IMR-90 (cell line): ENCODE measurements at regions not wholly inside any gene's neighbourhood (a gene's known extent, or its start where the extent isn't known, plus 50 kb on each side); places are given as distances from the start of the nearest gene placed in this dataset.

ENCODE experiments used
- ATAC-seq: fragments of 200-7000 bp; cut with Tn5 transposase; 2 replicates; pipeline ENCODE4 v1.9.1; 2020; ENCODE audit warnings: low read depth, mild to moderate bottlenecking, moderate library complexity
- BruUV-seq: library from RNA; stranded (reverse); fragments of 400-500 nt; replicated peaks from 2 replicates; lab custom pipeline; 2021; lab: Mats Ljungman, UMichigan
- CTCF ChIA-PET: fragments of 300-600 bp; formaldehyde crosslinking; extraction: SDS; loops from one replicate; lab custom pipeline; 2021; ENCODE audit warnings: antibody characterized with exemption; lab: Yijun Ruan, JAX
- POLR2A ChIA-PET: fragments of 300-600 bp; sonication (Branson Sonifier 250); formaldehyde crosslinking; loops from one replicate; lab custom pipeline; 2022; ENCODE audit warnings: antibody characterized with exemption; ENCODE audit not compliant: unreplicated experiment; lab: Charles Lee
- DNase-seq: peaks from one replicate; pipeline ENCODE4 v3.0.0; 2013
- H2AFZ ChIP-seq: replicated peaks from 2 replicates; pipeline ENCODE3; 2013; ENCODE audit warnings: low read length, mild to moderate bottlenecking; ENCODE audit not compliant: poor library complexity
- H2AK5ac ChIP-seq: 2 replicates; pipeline ENCODE4 v1.6.1; 2013; ENCODE audit warnings: low read depth, low read length, inconsistent platforms
- H2AK9ac ChIP-seq: replicated peaks from 2 replicates; pipeline ENCODE3; 2013; ENCODE audit warnings: mild to moderate bottlenecking, low read depth, low read length, moderate library complexity; ENCODE audit not compliant: poor library complexity
- H2BK120ac ChIP-seq: 2 replicates; pipeline ENCODE4 v1.6.1; 2013; ENCODE audit warnings: low read depth, low read length, inconsistent platforms
- H2BK15ac ChIP-seq: 3 replicates; pipeline ENCODE4 v1.6.1; 2013; ENCODE audit warnings: low read depth, low read length, inconsistent platforms
- H2BK20ac ChIP-seq: 2 replicates; pipeline ENCODE4 v1.6.1; 2013; ENCODE audit warnings: low read depth, mild to moderate bottlenecking, inconsistent platforms, low read length, moderate library complexity
- H2BK5ac ChIP-seq: 2 replicates; pipeline ENCODE4 v1.6.1; 2013; ENCODE audit warnings: mild to moderate bottlenecking, low read depth, low read length, inconsistent platforms; ENCODE audit not compliant: poor library complexity, severe bottlenecking
- H3K14ac ChIP-seq: replicated peaks from 2 replicates; pipeline ENCODE4 v1.6.1; 2013; ENCODE audit warnings: low read depth, low read length, inconsistent platforms
- H3K18ac ChIP-seq: 2 replicates; pipeline ENCODE4 v1.6.1; 2013; ENCODE audit warnings: low read depth, low read length, control low read depth
- H3K23ac ChIP-seq: 2 replicates; pipeline ENCODE4 v1.6.1; 2013; ENCODE audit warnings: low read depth, low read length, inconsistent platforms
- H3K27ac ChIP-seq: 2 replicates; pipeline ENCODE4 v1.5.1; 2013; ENCODE audit warnings: mild to moderate bottlenecking, control low read depth, low read length; ENCODE audit not compliant: insufficient read depth
- H3K27me3 ChIP-seq: 2 replicates; pipeline ENCODE4 v1.6.1; 2013; ENCODE audit warnings: low read length; ENCODE audit not compliant: control insufficient read depth, insufficient read depth
- H3K36me3 ChIP-seq: 2 replicates; pipeline ENCODE4 v1.6.1; 2013; ENCODE audit warnings: low read length, mixed read lengths; ENCODE audit not compliant: control insufficient read depth, insufficient read depth
- H3K4ac ChIP-seq: 2 replicates; pipeline ENCODE4 v1.6.1; 2013; ENCODE audit warnings: low read depth, low read length, inconsistent platforms
- H3K4me1 ChIP-seq: 2 replicates; pipeline ENCODE4 v1.6.1; 2013; ENCODE audit warnings: low read length, mixed read lengths; ENCODE audit not compliant: control insufficient read depth, insufficient read depth
- H3K4me2 ChIP-seq: 2 replicates; pipeline ENCODE4 v1.6.1; 2013; ENCODE audit warnings: low read depth, mild to moderate bottlenecking, control low read depth, low read length, moderate library complexity
- H3K4me3 ChIP-seq: 2 replicates; pipeline ENCODE4 v1.5.1; 2013; ENCODE audit warnings: low read depth, mild to moderate bottlenecking, control low read depth, low read length, moderate library complexity; ENCODE audit not compliant: insufficient read depth
- H3K56ac ChIP-seq: 2 replicates; pipeline ENCODE4 v1.6.1; 2013; ENCODE audit warnings: low read length, inconsistent platforms; ENCODE audit not compliant: insufficient read depth; ENCODE audit errors: extremely low read depth
- H3K79me1 ChIP-seq, 2 experiments: 2 replicates each; pipeline ENCODE4 v1.6.1; 2013; ENCODE audit warnings: low read length in 2 of 2, inconsistent platforms in 1 of 2, low read depth in 1 of 2
- H3K9ac ChIP-seq: 2 replicates; pipeline ENCODE4 v1.6.1; 2013; ENCODE audit warnings: low read depth, low read length, control low read depth
- H3K9me1 ChIP-seq: 2 replicates; pipeline ENCODE4 v1.6.1; 2013; ENCODE audit warnings: low read length, inconsistent platforms; ENCODE audit not compliant: insufficient read depth
- H3K9me3 ChIP-seq: 2 replicates; pipeline ENCODE4 v1.6.1; 2013; ENCODE audit warnings: low read length; ENCODE audit not compliant: control insufficient read depth, insufficient read depth
- H4K20me1 ChIP-seq: 2 replicates; pipeline ENCODE4 v1.6.1; 2013; ENCODE audit warnings: low read length, inconsistent platforms; ENCODE audit not compliant: insufficient read depth
- H4K5ac ChIP-seq: 2 replicates; pipeline ENCODE4 v1.6.1; 2013; ENCODE audit warnings: mild to moderate bottlenecking, low read depth, low read length, control low read depth
- H4K8ac ChIP-seq, 2 experiments: 2 replicates each; pipeline ENCODE4 v1.6.1; 2013; ENCODE audit warnings: low read depth in 2 of 2, low read length in 2 of 2, control low read depth in 1 of 2, inconsistent platforms in 1 of 2
- H4K91ac ChIP-seq: 2 replicates; pipeline ENCODE4 v1.6.1; 2013; ENCODE audit warnings: low read depth, low read length, inconsistent platforms; ENCODE audit not compliant: insufficient read depth
- ELK1 ChIP-seq: fragments of 150-350 bp; IDR thresholded peaks from 2 replicates; pipeline ENCODE4 v1.6.1; 2016; ENCODE audit warnings: low read depth, mild to moderate bottlenecking, low read length, moderate library complexity, borderline replicate concordance
- MXI1 ChIP-seq: IDR thresholded peaks from 2 replicates; pipeline ENCODE4 v1.6.1; 2012; ENCODE audit warnings: low read depth, mild to moderate bottlenecking, low read length, moderate library complexity, borderline replicate concordance
- WGBS, 2 experiments: methylation state at CpG; one replicate each; pipeline versions ENCODE4 v1.1.5 to v1.1.7; 2013; ENCODE audit warnings: missing lambda C conversion rate in 2 of 2; ENCODE audit not compliant: insufficient read length in 1 of 2; ENCODE audit errors: extremely low coverage in 2 of 2; 5-methylcytosine and 5-hydroxymethylcytosine counted together
- dilution Hi-C: fragments of 300-500 bp; cut with HindIII; formaldehyde crosslinking; loops from one replicate; pipeline ENCODE4 v1.14.3; 2018; ENCODE audit warnings: low sequenced_read_pairs; ENCODE audit not compliant: unreplicated experiment
- in situ Hi-C: fragments of 300-500 bp; cut with MboI; formaldehyde crosslinking; loops from 3 replicates; pipeline ENCODE4 v1.14.3; 2019; ENCODE audit warnings: low sequenced_read_pairs, inconsistent platforms, mixed read lengths
- intact Hi-C: fragments of 100-400 bp; cut with micrococcal nuclease; formaldehyde crosslinking; loops from 2 replicates; pipeline ENCODE4 v1.10.0; 2022

GRCh38 chr5:4520559-4520958, 619.6 kb upstream of the ADAMTS16 start:
- Histone ChIP-seq H2BK15ac (no peak overlapping the region), H3K4ac (no peak overlapping the region), H2AK5ac (no peak overlapping the region), H2AFZ (no peak overlapping the region), H3K4me2 (no peak overlapping the region), H2BK5ac (no peak overlapping the region), H2AK9ac (no peak overlapping the region), H3K4me3 (no peak overlapping the region), H3K36me3 (no peaks in the 10 kb centered on the region), H2BK20ac (no peak overlapping the region), H3K18ac (no peak overlapping the region), H4K5ac (no peak overlapping the region), H3K27ac (no peak overlapping the region), H4K91ac (no peak overlapping the region), H4K8ac (no peak overlapping the region), H3K56ac (no peak overlapping the region), H3K9me3 (peaks cover 13% of the 10 kb centered on the region; the same call in 1 of the 2 replicates), H3K27me3 (no peaks in the 10 kb centered on the region), H3K23ac (no peak overlapping the region), H3K79me1 (no peaks in the 10 kb centered on the region), H3K14ac (no peak overlapping the region), H3K4me1 (no peaks in the 10 kb centered on the region), H4K20me1 (no peaks in the 10 kb centered on the region), H2BK120ac (no peak overlapping the region), H3K9ac (no peak overlapping the region), H3K9me1 (no peaks in the 10 kb centered on the region)
- intact Hi-C loops (no loop called here), in situ Hi-C loops (no loop called here), dilution Hi-C loops (no loop called here)
- BruUV-seq, result no TSS peak
- TF ChIP-seq MXI1, result no peak
- TF ChIP-seq ELK1, result no peak
- DNase-seq, result no peak
- WGBS, 2 experiments, result no CpG with 5 or more reads among the region's 1 CpG
- ChIA-PET POLR2A (no interaction called here), CTCF (no interaction called here)
- no peak for ATAC-seq
